Panc1 (cell line): ENCODE measurements at regions not wholly inside any gene's neighbourhood (a gene's known extent, or its start where the extent isn't known, plus 50 kb on each side); places are given as distances from the start of the nearest gene placed in this dataset.

Source experiments
- ATAC-seq: fragments of 200-7000 bp; cut with Tn5 transposase; 2 replicates; pipeline ENCODE4 v1.9.1; 2020; ENCODE audit warnings: mild to moderate bottlenecking, moderate library complexity
- BruUV-seq: library from RNA; stranded (reverse); fragments of 400-500 nt; replicated peaks from 2 replicates; lab custom pipeline; 2021; lab: Mats Ljungman, UMichigan
- CTCF ChIA-PET: fragments of 300-600 bp; sonication (Branson Sonifier 250); formaldehyde crosslinking; loops from one replicate; lab custom pipeline; 2022; ENCODE audit warnings: antibody characterized with exemption; lab: Charles Lee
- POLR2A ChIA-PET: fragments of 300-600 bp; sonication (Branson Sonifier 250); formaldehyde crosslinking; loops from one replicate; lab custom pipeline; 2022; ENCODE audit warnings: antibody characterized with exemption; lab: Charles Lee
- DNase-seq: peaks from one replicate; pipeline ENCODE4 v3.0.0-alpha.2; 2010; ENCODE audit warnings: low read depth, low spot score
- H3K27ac ChIP-seq: 2 replicates; pipeline ENCODE4 v1.5.1; 2011; ENCODE audit warnings: mild to moderate bottlenecking, low read length, inconsistent platforms
- H3K27me3 ChIP-seq: fragments of 200-500 bp; sonication (Bioruptor generic); 2 replicates; pipeline ENCODE4 v1.6.0; 2014; ENCODE audit warnings: low read length, inconsistent platforms; ENCODE audit not compliant: control insufficient read depth, insufficient read depth
- H3K36me3 ChIP-seq: fragments of 200-500 bp; sonication (Bioruptor generic); 2 replicates; pipeline ENCODE4 v1.5.1; 2014; ENCODE audit warnings: inconsistent platforms, mild to moderate bottlenecking, low read length, moderate library complexity; ENCODE audit not compliant: control insufficient read depth, insufficient read depth
- H3K4me1 ChIP-seq: 2 replicates; pipeline ENCODE4 v1.5.1; 2011; ENCODE audit warnings: inconsistent platforms, mild to moderate bottlenecking, low read length, moderate library complexity; ENCODE audit not compliant: control insufficient read depth, insufficient read depth
- H3K4me3 ChIP-seq, 2 experiments: 2 replicates each; pipeline ENCODE4 v1.5.1; 2011 to 2012; ENCODE audit warnings: low read depth in 2 of 2, low read length in 2 of 2, mild to moderate bottlenecking in 2 of 2, inconsistent platforms in 1 of 2, moderate library complexity in 1 of 2
- H3K9me3 ChIP-seq: fragments of 200-500 bp; sonication (Bioruptor generic); 2 replicates; pipeline ENCODE4 v1.5.1; 2014; ENCODE audit warnings: low read depth, mild to moderate bottlenecking, inconsistent platforms, low read length, moderate library complexity; ENCODE audit not compliant: control insufficient read depth, insufficient read depth
- POLR2AphosphoS5 ChIP-seq: IDR thresholded peaks from 2 replicates; pipeline ENCODE4 v1.6.1; 2012; ENCODE audit warnings: mild to moderate bottlenecking, low read depth, low read length, moderate library complexity
- SIN3A ChIP-seq: IDR thresholded peaks from 2 replicates; pipeline ENCODE4 v1.6.1; 2012; ENCODE audit warnings: low read depth, mild to moderate bottlenecking, low read length, moderate library complexity, borderline replicate concordance; ENCODE audit not compliant: insufficient read depth
- TCF7L2 ChIP-seq: IDR thresholded peaks from 2 replicates; pipeline ENCODE4 v1.6.1; 2011; ENCODE audit warnings: mild to moderate bottlenecking, low read depth, low read length, inconsistent platforms
- in situ Hi-C: cut with HindIII; loops from 2 replicates; pipeline ENCODE4 v1.10.0; 2016; ENCODE audit warnings: low sequenced_read_pairs, low pct_unique_long_range_greater_than_20kb
- intact Hi-C: fragments of 100-400 bp; cut with micrococcal nuclease; formaldehyde crosslinking; loops from one replicate; pipeline ENCODE4 v1.10.0; 2022; ENCODE audit not compliant: unreplicated experiment
- TF ChIP-seq, protein P1 (sequence below): fragments of 450-650 bp; IDR thresholded peaks from 2 replicates; pipeline ENCODE4 v1.5.1; 2017; ENCODE audit warnings: mild to moderate bottlenecking
- TF ChIP-seq, protein P2 (sequence below), 2 experiments: IDR thresholded peaks; 2 replicates each; pipeline ENCODE4 v1.6.1; 2011 to 2012; ENCODE audit warnings: low read depth in 2 of 2, control low read depth in 1 of 2, low read length in 1 of 2, mild to moderate bottlenecking in 1 of 2, moderate library complexity in 1 of 2; ENCODE audit not compliant: insufficient read depth in 1 of 2

DNA sequence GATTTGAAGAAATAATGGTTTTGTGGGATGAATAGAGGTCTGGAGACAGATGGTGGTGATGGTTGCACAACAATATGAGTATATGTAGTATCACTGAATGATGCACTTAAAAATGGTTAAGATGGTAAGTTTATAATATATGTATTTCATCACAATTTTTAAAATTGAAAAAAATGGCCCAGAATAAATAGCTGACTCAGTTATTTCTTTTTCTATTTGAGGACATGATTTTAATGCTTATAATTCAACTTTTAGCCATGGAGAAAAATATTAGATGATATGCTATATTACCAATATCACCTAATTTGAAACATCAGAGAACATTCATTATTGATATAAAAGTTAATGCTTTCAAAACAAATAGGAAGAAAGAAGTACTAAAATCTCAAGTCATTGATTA is 339.8 kb upstream of the LINC00305 start:
- ChIA-PET CTCF (no interaction called here), POLR2A (no interaction called here)
- H3K9me3 ChIP-seq = no peaks in the 10 kb centered on the region
- intact Hi-C loops (no loop called here), in situ Hi-C loops (no loop called here)
- H3K4me3 ChIP-seq = no peak overlapping the region
- H3K27me3 ChIP-seq = no peaks in the 10 kb centered on the region
- H3K36me3 ChIP-seq = no peaks in the 10 kb centered on the region
- H3K4me1 ChIP-seq = no peaks in the 10 kb centered on the region
- ATAC-seq (no peak), DNase-seq (no peak)
- TF ChIP-seq, protein P1, sequence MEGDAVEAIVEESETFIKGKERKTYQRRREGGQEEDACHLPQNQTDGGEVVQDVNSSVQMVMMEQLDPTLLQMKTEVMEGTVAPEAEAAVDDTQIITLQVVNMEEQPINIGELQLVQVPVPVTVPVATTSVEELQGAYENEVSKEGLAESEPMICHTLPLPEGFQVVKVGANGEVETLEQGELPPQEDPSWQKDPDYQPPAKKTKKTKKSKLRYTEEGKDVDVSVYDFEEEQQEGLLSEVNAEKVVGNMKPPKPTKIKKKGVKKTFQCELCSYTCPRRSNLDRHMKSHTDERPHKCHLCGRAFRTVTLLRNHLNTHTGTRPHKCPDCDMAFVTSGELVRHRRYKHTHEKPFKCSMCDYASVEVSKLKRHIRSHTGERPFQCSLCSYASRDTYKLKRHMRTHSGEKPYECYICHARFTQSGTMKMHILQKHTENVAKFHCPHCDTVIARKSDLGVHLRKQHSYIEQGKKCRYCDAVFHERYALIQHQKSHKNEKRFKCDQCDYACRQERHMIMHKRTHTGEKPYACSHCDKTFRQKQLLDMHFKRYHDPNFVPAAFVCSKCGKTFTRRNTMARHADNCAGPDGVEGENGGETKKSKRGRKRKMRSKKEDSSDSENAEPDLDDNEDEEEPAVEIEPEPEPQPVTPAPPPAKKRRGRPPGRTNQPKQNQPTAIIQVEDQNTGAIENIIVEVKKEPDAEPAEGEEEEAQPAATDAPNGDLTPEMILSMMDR = no peak
- no peak for TF ChIP-seq TCF7L2
- TF ChIP-seq, protein P2, sequence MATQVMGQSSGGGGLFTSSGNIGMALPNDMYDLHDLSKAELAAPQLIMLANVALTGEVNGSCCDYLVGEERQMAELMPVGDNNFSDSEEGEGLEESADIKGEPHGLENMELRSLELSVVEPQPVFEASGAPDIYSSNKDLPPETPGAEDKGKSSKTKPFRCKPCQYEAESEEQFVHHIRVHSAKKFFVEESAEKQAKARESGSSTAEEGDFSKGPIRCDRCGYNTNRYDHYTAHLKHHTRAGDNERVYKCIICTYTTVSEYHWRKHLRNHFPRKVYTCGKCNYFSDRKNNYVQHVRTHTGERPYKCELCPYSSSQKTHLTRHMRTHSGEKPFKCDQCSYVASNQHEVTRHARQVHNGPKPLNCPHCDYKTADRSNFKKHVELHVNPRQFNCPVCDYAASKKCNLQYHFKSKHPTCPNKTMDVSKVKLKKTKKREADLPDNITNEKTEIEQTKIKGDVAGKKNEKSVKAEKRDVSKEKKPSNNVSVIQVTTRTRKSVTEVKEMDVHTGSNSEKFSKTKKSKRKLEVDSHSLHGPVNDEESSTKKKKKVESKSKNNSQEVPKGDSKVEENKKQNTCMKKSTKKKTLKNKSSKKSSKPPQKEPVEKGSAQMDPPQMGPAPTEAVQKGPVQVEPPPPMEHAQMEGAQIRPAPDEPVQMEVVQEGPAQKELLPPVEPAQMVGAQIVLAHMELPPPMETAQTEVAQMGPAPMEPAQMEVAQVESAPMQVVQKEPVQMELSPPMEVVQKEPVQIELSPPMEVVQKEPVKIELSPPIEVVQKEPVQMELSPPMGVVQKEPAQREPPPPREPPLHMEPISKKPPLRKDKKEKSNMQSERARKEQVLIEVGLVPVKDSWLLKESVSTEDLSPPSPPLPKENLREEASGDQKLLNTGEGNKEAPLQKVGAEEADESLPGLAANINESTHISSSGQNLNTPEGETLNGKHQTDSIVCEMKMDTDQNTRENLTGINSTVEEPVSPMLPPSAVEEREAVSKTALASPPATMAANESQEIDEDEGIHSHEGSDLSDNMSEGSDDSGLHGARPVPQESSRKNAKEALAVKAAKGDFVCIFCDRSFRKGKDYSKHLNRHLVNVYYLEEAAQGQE (IDR thresholded peaks at IDR 0.05; ENCODE audit: insufficient read depth in 1 of 2, low read depth in 2 of 2, low read length in 1 of 2) = no peak
- no peak overlapping the region for H3K27ac ChIP-seq
- BruUV-seq = no TSS peak

DNA sequence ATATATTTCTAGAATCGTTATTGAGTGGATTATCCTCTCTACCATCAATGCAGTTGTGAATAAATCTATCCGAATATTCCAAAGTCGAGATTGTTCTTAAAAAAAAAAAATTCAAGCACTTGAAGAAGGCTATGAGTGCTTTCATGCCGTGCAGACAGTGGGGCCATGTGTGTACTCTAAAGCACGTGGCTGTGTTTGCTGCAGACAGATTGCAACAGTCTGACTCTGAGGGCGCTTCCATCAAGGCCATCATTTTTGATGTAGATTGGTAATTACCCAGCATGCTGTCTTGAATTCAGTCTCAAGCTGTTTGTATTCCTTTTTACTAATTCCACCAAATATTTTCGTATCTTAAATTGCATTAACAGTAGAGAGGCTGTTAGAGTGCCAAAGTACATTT is 325.9 kb upstream of the LINC00305 start:
- DNase-seq (no peak), ATAC-seq (no peak)
- CTCF ChIA-PET = no interaction called here
- no peaks in the 10 kb centered on the region for H3K36me3 ChIP-seq
- no peaks in the 10 kb centered on the region for H3K4me1 ChIP-seq
- intact Hi-C loops (no loop called here), in situ Hi-C loops (no loop called here)
- no peaks in the 10 kb centered on the region for H3K27me3 ChIP-seq
- BruUV-seq = no TSS peak
- no peak overlapping the region for H3K27ac ChIP-seq
- H3K4me3 ChIP-seq = no peak overlapping the region
- TF ChIP-seq POLR2AphosphoS5 = no peak
- TF ChIP-seq, protein P1 = no peak
- TF ChIP-seq, protein P2 (IDR thresholded peaks at IDR 0.05; ENCODE audit: insufficient read depth in 1 of 2, low read depth in 2 of 2, low read length in 1 of 2) = no peak
- no peak for TF ChIP-seq TCF7L2
- TF ChIP-seq SIN3A = no peak
- POLR2A ChIA-PET = no interaction called here
- no peaks in the 10 kb centered on the region for H3K9me3 ChIP-seq
